ENCODE measurements at regions not wholly inside any gene's neighbourhood (a gene's known extent, or its start where the extent isn't known, plus 50 kb on each side); places are given as distances from the start of the nearest gene placed in this dataset.

GRCh38 chr18:78429127-78430108, 550.2 kb upstream of the SALL3 start:
- H3K4me3 ChIP-seq: no peak overlapping the region
- in situ Hi-C loops (cut with MboI; ENCODE audit: low pct_ligation_motif_present in 1 of 4, low pct_unique_long_range_greater_than_20kb in 1 of 4, low sequenced_read_pairs in 3 of 4): no loop called here
- H3K9me3 ChIP-seq: no peaks in the 10 kb centered on the region
- H3K36me3 ChIP-seq: no peaks in the 10 kb centered on the region
- no peak for TF ChIP-seq POLR2A (IDR thresholded peaks at IDR 0.05)
- no peak for TF ChIP-seq EP300 (IDR thresholded peaks at IDR 0.05; ENCODE audit: low read depth)
- no peak for TF ChIP-seq CTCF (IDR thresholded peaks at IDR 0.05)
- TF ChIP-seq POLR2AphosphoS5 (IDR thresholded peaks at IDR 0.05): no peak
- 83 to 92% methylated on average over 2 to 25 of the region's 54 CpGs for WGBS, 2 donors (ENCODE audit: low coverage in 1 of 2)
- H3K4me1 ChIP-seq: no peaks in the 10 kb centered on the region
- H3K27ac ChIP-seq: no peak overlapping the region
- intact Hi-C loops (cut with DNase I; ENCODE audit: low total_unique reads): no loop called here
- H3K27me3 ChIP-seq: no peaks in the 10 kb centered on the region
- no peak for DNase-seq

- H3K36me3 ChIP-seq: no peaks in the 10 kb centered on the region
- no peak for DNase-seq
- intact Hi-C loops (cut with DNase I; ENCODE audit: low total_unique reads) (no loop called here), in situ Hi-C loops (cut with MboI; ENCODE audit: low pct_ligation_motif_present in 1 of 4, low pct_unique_long_range_greater_than_20kb in 1 of 4, low sequenced_read_pairs in 3 of 4) (no loop called here)
- H3K4me1 ChIP-seq: no peaks in the 10 kb centered on the region
- H3K27me3 ChIP-seq: no peaks in the 10 kb centered on the region
- no peaks in the 10 kb centered on the region for H3K9me3 ChIP-seq
- WGBS, 2 donors (ENCODE audit: low coverage in 1 of 2): 93 to 97% methylated on average over 6 to 28 of the region's 28 CpGs
- TF ChIP-seq POLR2A (IDR thresholded peaks at IDR 0.05) (no peak), EP300 (IDR thresholded peaks at IDR 0.05; ENCODE audit: low read depth) (no peak), POLR2AphosphoS5 (IDR thresholded peaks at IDR 0.05) (no peak), CTCF (IDR thresholded peaks at IDR 0.05) (no peak)
- no peak overlapping the region for H3K27ac ChIP-seq
- no peak overlapping the region for H3K4me3 ChIP-seq
Measured at GRCh38 chr18:78430131-78430758, 549.4 kb upstream of the SALL3 start.

- Histone ChIP-seq H3K4me1 (no peaks in the 10 kb centered on the region), H3K4me3 (no peak overlapping the region), H3K36me3 (no peaks in the 10 kb centered on the region), H3K9me3 (no peaks in the 10 kb centered on the region), H3K27me3 (no peaks in the 10 kb centered on the region), H3K27ac (no peak overlapping the region)
- WGBS, 2 donors (ENCODE audit: low coverage in 1 of 2): 84 to 100% methylated on average over 2 to 13 of the region's 13 CpGs
- intact Hi-C loops (cut with DNase I; ENCODE audit: low total_unique reads): no loop called here
- no peak for DNase-seq
- no peak for TF ChIP-seq POLR2A (IDR thresholded peaks at IDR 0.05)
- no peak for TF ChIP-seq POLR2AphosphoS5 (IDR thresholded peaks at IDR 0.05)
- TF ChIP-seq CTCF (IDR thresholded peaks at IDR 0.05): no peak
- no peak for TF ChIP-seq EP300 (IDR thresholded peaks at IDR 0.05; ENCODE audit: low read depth)
- in situ Hi-C loops (cut with MboI; ENCODE audit: low pct_ligation_motif_present in 1 of 4, low pct_unique_long_range_greater_than_20kb in 1 of 4, low sequenced_read_pairs in 3 of 4): no loop called here
Measured at GRCh38 chr18:78431606-78432005, 548.0 kb upstream of the SALL3 start.

GRCh38 chr18:78433562-78433961, 546.1 kb upstream of the SALL3 start:
- Histone ChIP-seq H3K9me3 (no peaks in the 10 kb centered on the region), H3K27me3 (no peaks in the 10 kb centered on the region), H3K4me1 (no peaks in the 10 kb centered on the region), H3K36me3 (no peaks in the 10 kb centered on the region), H3K27ac (no peak overlapping the region), H3K4me3 (no peak overlapping the region)
- no peak for DNase-seq
- intact Hi-C loops (cut with DNase I; ENCODE audit: low total_unique reads): no loop called here
- no peak for TF ChIP-seq POLR2A (IDR thresholded peaks at IDR 0.05)
- no peak for TF ChIP-seq EP300 (IDR thresholded peaks at IDR 0.05; ENCODE audit: low read depth)
- TF ChIP-seq POLR2AphosphoS5 (IDR thresholded peaks at IDR 0.05): no peak
- no peak for TF ChIP-seq CTCF (IDR thresholded peaks at IDR 0.05)
- WGBS, 2 donors (ENCODE audit: low coverage in 1 of 2): 71 to 83% methylated on average over 3 to 9 of the region's 9 CpGs
- in situ Hi-C loops (cut with MboI; ENCODE audit: low pct_ligation_motif_present in 1 of 4, low pct_unique_long_range_greater_than_20kb in 1 of 4, low sequenced_read_pairs in 3 of 4): no loop called here
